Vagina (tissue), 2 donors: ENCODE measurements at regions not wholly inside any gene's neighbourhood (a gene's known extent, or its start where the extent isn't known, plus 50 kb on each side); places are given as distances from the start of the nearest gene placed in this dataset.

Source experiments
- DNase-seq, 2 donors: peaks; one replicate each; pipeline ENCODE4 v3.0.0-alpha.2; 2017; ENCODE audit errors: extremely low spot score in 2 of 2
- H3K27ac ChIP-seq: fragments of 200-600 bp; sonication (generic); one replicate; pipeline ENCODE4 v1.5.1; 2019
- H3K27me3 ChIP-seq: fragments of 200-600 bp; sonication (generic); one replicate; pipeline ENCODE4 v1.5.1; 2019
- H3K36me3 ChIP-seq, 2 donors: fragments of 200-600 bp; sonication (generic); one replicate each; pipeline ENCODE4 v1.5.1; 2017 to 2019
- H3K4me1 ChIP-seq: fragments of 200-600 bp; sonication (generic); one replicate; pipeline ENCODE4 v1.5.1; 2019
- H3K4me3 ChIP-seq, 2 donors: fragments of 200-600 bp; sonication (generic); 1 replicate in 1 of 2; 2 replicates in 1 of 2; pipeline ENCODE4 v1.5.1; 2016 to 2019
- H3K9me3 ChIP-seq: fragments of 200-600 bp; sonication (generic); one replicate; pipeline ENCODE4 v1.5.1; 2019
- CTCF ChIP-seq, 3 experiments: fragments of 450-650 bp in 2 of 3; fragments of 200-600 bp in 1 of 3; sonication (generic) in 1 of 3; IDR thresholded peaks; one replicate each; pipeline ENCODE4 v1.5.1; 2017 to 2019; ENCODE audit warnings: antibody characterized with exemption in 3 of 3, mild to moderate bottlenecking in 2 of 3, moderate library complexity in 2 of 3
- POLR2A ChIP-seq, 2 donors: fragments of 450-650 bp; IDR thresholded peaks; one replicate each; pipeline ENCODE4 v1.6.1; 2017; ENCODE audit warnings: antibody characterized with exemption in 2 of 2, mild to moderate bottlenecking in 2 of 2, moderate library complexity in 2 of 2
- POLR2AphosphoS5 ChIP-seq, 2 donors: sonication (generic); formaldehyde crosslinking; IDR thresholded peaks; one replicate each; pipeline ENCODE4 v1.9.0; 2017; ENCODE audit warnings: antibody characterized with exemption in 2 of 2, mild to moderate bottlenecking in 2 of 2, low read depth in 1 of 2; ENCODE audit not compliant: insufficient read depth in 1 of 2
- intact Hi-C: fragments of 100-400 bp; cut with DNase I; formaldehyde crosslinking; loops from one replicate; pipeline ENCODE4 v1.15.1; 2023

GRCh38 chr14:48628870-48629269 lies 953.5 kb upstream of the MDGA2 start:
- intact Hi-C loops, result no loop called here
- H3K27ac ChIP-seq, result no peak overlapping the region
- DNase-seq, result no peak
- H3K4me1 ChIP-seq, result no peaks in the 10 kb centered on the region
- no peak overlapping the region for H3K4me3 ChIP-seq
- TF ChIP-seq POLR2A (IDR thresholded peaks at IDR 0.05), result no peak
- no peak for TF ChIP-seq CTCF (IDR thresholded peaks at IDR 0.05)
- TF ChIP-seq POLR2AphosphoS5 (IDR thresholded peaks at IDR 0.05; ENCODE audit: insufficient read depth in 1 of 2, low read depth in 1 of 2), result no peak
- no peaks in the 10 kb centered on the region for H3K36me3 ChIP-seq
- no peaks in the 10 kb centered on the region for H3K9me3 ChIP-seq
- no peaks in the 10 kb centered on the region for H3K27me3 ChIP-seq

- no peaks in the 10 kb centered on the region for H3K27me3 ChIP-seq
- H3K27ac ChIP-seq, result no peak overlapping the region
- no peak for DNase-seq
- no peaks in the 10 kb centered on the region for H3K36me3 ChIP-seq
- no peaks in the 10 kb centered on the region for H3K9me3 ChIP-seq
- no peak for TF ChIP-seq CTCF (IDR thresholded peaks at IDR 0.05)
- no peak for TF ChIP-seq POLR2AphosphoS5 (IDR thresholded peaks at IDR 0.05; ENCODE audit: insufficient read depth in 1 of 2, low read depth in 1 of 2)
- no peak for TF ChIP-seq POLR2A (IDR thresholded peaks at IDR 0.05)
- no peaks in the 10 kb centered on the region for H3K4me1 ChIP-seq
- no peak overlapping the region for H3K4me3 ChIP-seq
- intact Hi-C loops, result no loop called here
Observed at GRCh38 chr14:48622980-48623379, 947.6 kb upstream of the MDGA2 start.

- DNase-seq, result no peak
- Histone ChIP-seq H3K4me3 (no peak overlapping the region), H3K9me3 (no peaks in the 10 kb centered on the region), H3K36me3 (no peaks in the 10 kb centered on the region), H3K27ac (no peak overlapping the region), H3K4me1 (no peaks in the 10 kb centered on the region), H3K27me3 (no peaks in the 10 kb centered on the region)
- no peak for TF ChIP-seq CTCF (IDR thresholded peaks at IDR 0.05)
- TF ChIP-seq POLR2A (IDR thresholded peaks at IDR 0.05), result no peak
- TF ChIP-seq POLR2AphosphoS5 (IDR thresholded peaks at IDR 0.05; ENCODE audit: insufficient read depth in 1 of 2, low read depth in 1 of 2), result no peak
- intact Hi-C loops, result no loop called here
Observed at GRCh38 chr14:48618057-48618456, 942.7 kb upstream of the MDGA2 start.

- intact Hi-C loops, result no loop called here
- Histone ChIP-seq H3K9me3 (no peaks in the 10 kb centered on the region), H3K4me1 (no peaks in the 10 kb centered on the region), H3K4me3 (no peak overlapping the region), H3K27ac (no peak overlapping the region), H3K36me3 (no peaks in the 10 kb centered on the region), H3K27me3 (no peaks in the 10 kb centered on the region)
- no peak for TF ChIP-seq CTCF (IDR thresholded peaks at IDR 0.05)
- TF ChIP-seq POLR2A (IDR thresholded peaks at IDR 0.05), result no peak
- TF ChIP-seq POLR2AphosphoS5 (IDR thresholded peaks at IDR 0.05; ENCODE audit: insufficient read depth in 1 of 2, low read depth in 1 of 2), result no peak
- DNase-seq, result no peak
Observed at GRCh38 chr14:48616931-48617330, 941.5 kb upstream of the MDGA2 start.

GRCh38 chr14:48615618-48616017 lies 940.2 kb upstream of the MDGA2 start:
- no peaks in the 10 kb centered on the region for H3K4me1 ChIP-seq
- intact Hi-C loops, result no loop called here
- DNase-seq, result no peak
- H3K36me3 ChIP-seq, result no peaks in the 10 kb centered on the region
- no peak for TF ChIP-seq POLR2AphosphoS5 (IDR thresholded peaks at IDR 0.05; ENCODE audit: insufficient read depth in 1 of 2, low read depth in 1 of 2)
- no peak for TF ChIP-seq POLR2A (IDR thresholded peaks at IDR 0.05)
- no peak for TF ChIP-seq CTCF (IDR thresholded peaks at IDR 0.05)
- no peak overlapping the region for H3K27ac ChIP-seq
- no peaks in the 10 kb centered on the region for H3K9me3 ChIP-seq
- no peaks in the 10 kb centered on the region for H3K27me3 ChIP-seq
- H3K4me3 ChIP-seq, result no peak overlapping the region
